SK-N-SH (cell line): ENCODE measurements at regions not wholly inside any gene's neighbourhood (a gene's known extent, or its start where the extent isn't known, plus 50 kb on each side); places are given as distances from the start of the nearest gene placed in this dataset.

Experiments used
- CTCF ChIA-PET: fragments of 300-600, 350-600 bp; formaldehyde crosslinking; extraction: SDS; loops from one replicate; lab custom pipeline; 2021; lab: Yijun Ruan, JAX
- POLR2A ChIA-PET: fragments of 350-600 bp; sonication (Branson Sonifier 250); formaldehyde crosslinking; extraction: SDS; loops from one replicate; lab custom pipeline; 2020; ENCODE audit warnings: antibody characterized with exemption, inconsistent platforms; lab: Yijun Ruan, JAX
- DNase-seq: peaks from one replicate; pipeline ENCODE4 v3.0.0; 2012
- H2AFZ ChIP-seq: fragments of 200-600 bp; sonication (generic); 2 replicates; pipeline ENCODE4 v1.8.1; 2016; ENCODE audit warnings: antibody characterized with exemption, mild to moderate bottlenecking, low read depth
- H3F3A ChIP-seq: fragments of 200-600 bp; sonication (generic); replicated peaks from 2 replicates; pipeline ENCODE3; 2016; ENCODE audit warnings: antibody characterized with exemption, mild to moderate bottlenecking; ENCODE audit not compliant: insufficient read depth
- H3K27ac ChIP-seq, 2 experiments: fragments of 200-500 bp in 1 of 2; fragments of 200-600 bp in 1 of 2; sonication (Bioruptor generic) in 1 of 2; sonication (generic), shearing (Covaris generic) in 1 of 2; 2 replicates each; pipeline versions ENCODE4 v1.5.1 to v1.6.1; 2014 to 2016; ENCODE audit warnings: low read depth in 2 of 2, inconsistent platforms in 1 of 2, low read length in 1 of 2, mild to moderate bottlenecking in 1 of 2, mixed read lengths in 1 of 2
- H3K27me3 ChIP-seq: fragments of 200-600 bp; sonication (generic), shearing (Covaris generic); 2 replicates; pipeline ENCODE4 v1.6.1; 2016; ENCODE audit warnings: mixed run types; ENCODE audit not compliant: insufficient read depth
- H3K36me3 ChIP-seq, 2 experiments: fragments of 200-500 bp in 1 of 2; fragments of 200-600 bp in 1 of 2; sonication (Bioruptor generic) in 1 of 2; sonication (generic) in 1 of 2; replicated peaks in 1 of 2; 2 replicates each; pipeline versions ENCODE3 to v1.5.1; 2014 to 2016; ENCODE audit warnings: low read length in 1 of 2, mild to moderate bottlenecking in 1 of 2; ENCODE audit not compliant: insufficient read depth in 2 of 2, control insufficient read depth in 1 of 2
- H3K4me1 ChIP-seq, 2 experiments: fragments of 200-500 bp in 1 of 2; fragments of 200-600 bp in 1 of 2; sonication (Bioruptor generic) in 1 of 2; sonication (generic), shearing (Covaris generic) in 1 of 2; 2 replicates each; pipeline versions ENCODE4 v1.5.1 to v1.6.1; 2014 to 2016; ENCODE audit warnings: low read depth in 1 of 2, low read length in 1 of 2, mixed run types in 1 of 2; ENCODE audit not compliant: insufficient read depth in 2 of 2, control insufficient read depth in 1 of 2
- H3K4me2 ChIP-seq: fragments of 200-600 bp; sonication (generic), shearing (Covaris generic); 2 replicates; pipeline ENCODE4 v1.6.1; 2017; ENCODE audit warnings: mixed run types
- H3K4me3 ChIP-seq, 2 experiments: fragments of 200-500 bp in 1 of 2; fragments of 200-600 bp in 1 of 2; sonication (Bioruptor generic) in 1 of 2; sonication (generic), shearing (Covaris generic) in 1 of 2; 2 replicates each; pipeline versions ENCODE4 v1.5.1 to v1.8.1; 2014 to 2016; ENCODE audit warnings: low read depth in 2 of 2, inconsistent platforms in 1 of 2, low read length in 1 of 2, mild to moderate bottlenecking in 1 of 2, mixed read lengths in 1 of 2, moderate library complexity in 1 of 2
- H3K79me2 ChIP-seq: fragments of 200-600 bp; sonication (generic); 2 replicates; pipeline ENCODE4 v1.8.1; 2017; ENCODE audit warnings: mild to moderate bottlenecking; ENCODE audit not compliant: insufficient read depth
- H3K9ac ChIP-seq: fragments of 200-600 bp; sonication (generic); 2 replicates; pipeline ENCODE4 v1.6.1; 2017; ENCODE audit warnings: mixed run types
- H3K9me2 ChIP-seq: fragments of 200-600 bp; sonication (generic); 2 replicates; pipeline ENCODE4 v1.6.1; 2017; ENCODE audit warnings: mixed run types
- H3K9me3 ChIP-seq: fragments of 200-600 bp; sonication (generic); 2 replicates; pipeline ENCODE4 v1.6.1; 2017; ENCODE audit warnings: mixed run types, mild to moderate bottlenecking, moderate library complexity
- H4K20me1 ChIP-seq: fragments of 200-600 bp; sonication (generic); 2 replicates; pipeline ENCODE4 v1.6.1; 2017; ENCODE audit warnings: mild to moderate bottlenecking, mixed run types; ENCODE audit not compliant: insufficient read depth
- CHD2 ChIP-seq: fragments of 150-350 bp; IDR thresholded peaks from 2 replicates; pipeline ENCODE4 v1.6.1; 2018; ENCODE audit warnings: low read length; ENCODE audit not compliant: partially characterized antibody
- CTCF ChIP-seq: fragments of 200-600 bp; sonication (generic); IDR thresholded peaks from 2 replicates; pipeline ENCODE4 v1.6.1; 2017; ENCODE audit warnings: antibody characterized with exemption, mild to moderate bottlenecking, moderate library complexity
- ELF1 ChIP-seq: IDR thresholded peaks from 2 replicates; pipeline ENCODE4 v1.4.0; 2012
- EZH2phosphoT487 ChIP-seq: fragments of 200-600 bp; sonication (generic); IDR thresholded peaks from 2 replicates; pipeline ENCODE4 v1.6.1; 2017; ENCODE audit warnings: low read depth, mixed run types, mild to moderate bottlenecking, antibody characterized with exemption, moderate library complexity, borderline replicate concordance
- FOSL2 ChIP-seq: IDR thresholded peaks from 2 replicates; pipeline ENCODE4 v1.4.0; 2012; ENCODE audit warnings: low read depth, mild to moderate bottlenecking, moderate library complexity, borderline replicate concordance
- FOXJ3 ChIP-seq: sonication (generic); formaldehyde crosslinking; IDR thresholded peaks from 2 replicates; pipeline ENCODE4 v1.5.1; 2020; ENCODE audit warnings: mild to moderate bottlenecking, missing genetic modification reagents
- FOXM1 ChIP-seq: IDR thresholded peaks from 2 replicates; pipeline ENCODE4 v1.4.0; 2012; ENCODE audit warnings: low read depth, mild to moderate bottlenecking
- GABPA ChIP-seq: IDR thresholded peaks from 2 replicates; pipeline ENCODE4 v1.4.0; 2012; ENCODE audit warnings: low read depth, mild to moderate bottlenecking
- IRF3 ChIP-seq: fragments of 150-350 bp; IDR thresholded peaks from 2 replicates; pipeline ENCODE4 v1.6.1; 2016; ENCODE audit warnings: mild to moderate bottlenecking, low read depth, low read length
- JUND ChIP-seq: IDR thresholded peaks from 2 replicates; pipeline ENCODE4 v1.4.0; 2012
- MAX ChIP-seq: IDR thresholded peaks from 2 replicates; pipeline ENCODE4 v1.4.0; 2012; ENCODE audit warnings: low read depth
- MEF2A ChIP-seq: IDR thresholded peaks from 2 replicates; pipeline ENCODE4 v1.4.0; 2012; ENCODE audit warnings: low read depth, borderline replicate concordance
- MXI1 ChIP-seq: IDR thresholded peaks from 2 replicates; pipeline ENCODE4 v1.6.1; 2012; ENCODE audit warnings: mild to moderate bottlenecking, low read depth, low read length, improper control_type of control experiment
- NRF1 ChIP-seq: IDR thresholded peaks from 2 replicates; pipeline ENCODE4 v1.6.1; 2012; ENCODE audit warnings: low read depth, mild to moderate bottlenecking, low read length
- PBX3 ChIP-seq: IDR thresholded peaks from 2 replicates; pipeline ENCODE4; 2012
- POLR2AphosphoS5 ChIP-seq: IDR thresholded peaks from 2 replicates; pipeline ENCODE4 v1.6.1; 2012; ENCODE audit warnings: low read depth, low read length
- RAD21 ChIP-seq: IDR thresholded peaks from 2 replicates; pipeline ENCODE4 v1.6.1; 2012; ENCODE audit warnings: mild to moderate bottlenecking, low read length
- RCOR1 ChIP-seq: fragments of 150-350 bp; IDR thresholded peaks from 2 replicates; pipeline ENCODE4 v1.6.1; 2017; ENCODE audit warnings: antibody characterized with exemption, low read length
- RFX5 ChIP-seq: IDR thresholded peaks from 2 replicates; pipeline ENCODE4 v1.6.1; 2012; ENCODE audit warnings: mild to moderate bottlenecking, improper control_type of control experiment, low read length
- RXRA ChIP-seq: IDR thresholded peaks from 2 replicates; pipeline ENCODE4 v1.4.0; 2012; ENCODE audit warnings: low read depth, mild to moderate bottlenecking, borderline replicate concordance
- SMC3 ChIP-seq: IDR thresholded peaks from 2 replicates; pipeline ENCODE4 v1.6.1; 2012; ENCODE audit warnings: low read depth, low read length, improper control_type of control experiment
- TAF1 ChIP-seq: IDR thresholded peaks from 2 replicates; pipeline ENCODE4 v1.6.1; 2012; ENCODE audit warnings: low read depth, mild to moderate bottlenecking, low read length, moderate library complexity, borderline replicate concordance
- TCF12 ChIP-seq: IDR thresholded peaks from 2 replicates; pipeline ENCODE4 v1.4.0; 2012
- TEAD4 ChIP-seq: IDR thresholded peaks from 2 replicates; pipeline ENCODE4 v1.4.0; 2012; ENCODE audit warnings: mild to moderate bottlenecking, borderline replicate concordance; ENCODE audit not compliant: insufficient read depth
- USF1 ChIP-seq: IDR thresholded peaks from 2 replicates; pipeline ENCODE4 v1.4.0; 2012; ENCODE audit warnings: low read depth, borderline replicate concordance
- USF2 ChIP-seq: fragments of 150-350 bp; IDR thresholded peaks from 2 replicates; pipeline ENCODE4 v1.6.1; 2017; ENCODE audit warnings: antibody characterized with exemption, low read length, low read depth, borderline replicate concordance
- YY1 ChIP-seq: IDR thresholded peaks from 2 replicates; pipeline ENCODE4 v1.4.0; 2012; ENCODE audit warnings: low read depth, mild to moderate bottlenecking
- WGBS: methylation state at CpG from one replicate; pipeline ENCODE4 v1.1.6; 2017; ENCODE audit warnings: low lambda C conversion rate; 5-methylcytosine and 5-hydroxymethylcytosine counted together

- TF ChIP-seq USF2 (no peak), MXI1 (no peak), USF1 (no peak), POLR2AphosphoS5 (no peak), RAD21 (no peak), CHD2 (no peak), RFX5 (no peak), TEAD4 (no peak), FOXJ3 (no peak), RCOR1 (no peak), NRF1 (no peak), TCF12 (no peak)
Observed at GRCh38 chr9:20119566-20119965, 330.7 kb upstream of the SLC24A2 start (continued).

- CTCF ChIA-PET = no interaction called here
Observed at GRCh38 chr9:20117986-20118385, 329.1 kb upstream of the SLC24A2 start.

More at GRCh38 chr9:20117986-20118385, 329.1 kb upstream of the SLC24A2 start:
- no peaks in the 10 kb centered on the region for H3K79me2 ChIP-seq
- H3K36me3 ChIP-seq = no peaks in the 10 kb centered on the region
- no peak overlapping the region for H3K4me2 ChIP-seq
- H3F3A ChIP-seq = no peaks in the 10 kb centered on the region
- TF ChIP-seq FOSL2 = no peak
- no peak for TF ChIP-seq GABPA
- no peak for TF ChIP-seq MEF2A
- no peak for TF ChIP-seq JUND
- no peak for TF ChIP-seq PBX3
- TF ChIP-seq TAF1 = no peak
- TF ChIP-seq MAX = no peak
- TF ChIP-seq FOXJ3 = no peak
- no peak for TF ChIP-seq IRF3
- TF ChIP-seq CTCF = no peak
- no peak for TF ChIP-seq EZH2phosphoT487
- no peak for TF ChIP-seq USF2
- no peak for TF ChIP-seq FOXM1
- no peak for TF ChIP-seq SMC3
- TF ChIP-seq USF1 = no peak
- TF ChIP-seq YY1 = no peak
- no peak for TF ChIP-seq ELF1
- no peak for TF ChIP-seq RXRA
- no peak overlapping the region for H3K9ac ChIP-seq
- H3K27ac ChIP-seq = no peak overlapping the region
- H3K4me3 ChIP-seq = no peak overlapping the region
- H4K20me1 ChIP-seq = no peaks in the 10 kb centered on the region
- H3K9me2 ChIP-seq = no peaks in the 10 kb centered on the region
- H3K27me3 ChIP-seq = no peaks in the 10 kb centered on the region
- no peak overlapping the region for H2AFZ ChIP-seq
- WGBS = 2% methylated on average over 2 of the region's 2 CpGs
- DNase-seq = no peak
- no peaks in the 10 kb centered on the region for H3K9me3 ChIP-seq
- POLR2A ChIA-PET = no interaction called here
- no peaks in the 10 kb centered on the region; a peak in 1 of 4 replicates for H3K4me1 ChIP-seq
